Naive thymus-derived CD4-positive, alpha-beta T cell (primary cell): ENCODE measurements at regions not wholly inside any gene's neighbourhood (a gene's known extent, or its start where the extent isn't known, plus 50 kb on each side); places are given as distances from the start of the nearest gene placed in this dataset.

Experiments used
- ATAC-seq: fragments of 150-1000 bp; cut with Tn5 transposase; 2 replicates; pipeline ENCODE4 v1.10.0; 2021; ENCODE audit warnings: mild to moderate bottlenecking, moderate library complexity
- CTCF ChIA-PET: fragments of 350-600 bp; sonication (Branson Sonifier 250); formaldehyde crosslinking; loops from one replicate; lab custom pipeline; 2021; ENCODE audit warnings: antibody characterized with exemption; lab: Charles Lee
- POLR2A ChIA-PET: fragments of 350-600 bp; sonication (Branson Sonifier 250); formaldehyde crosslinking; loops from one replicate; lab custom pipeline; 2021; ENCODE audit warnings: antibody characterized with exemption, inconsistent platforms; lab: Charles Lee
- DNase-seq, 9 donors: peaks; one replicate each; pipeline versions ENCODE4 v3.0.0 to v3.0.0-alpha.2; 2020 to 2022; ENCODE audit warnings: mixed read lengths in 1 of 9
- H3K27ac ChIP-seq: one replicate; pipeline ENCODE4 v1.7.0; 2013; ENCODE audit warnings: mild to moderate bottlenecking, low read depth, low read length, moderate library complexity
- H3K27me3 ChIP-seq, 2 donors: one replicate each; pipeline ENCODE4 v1.7.0; 2013; ENCODE audit warnings: low read length in 2 of 2, mild to moderate bottlenecking in 2 of 2, moderate library complexity in 2 of 2; ENCODE audit not compliant: control insufficient read depth in 2 of 2, insufficient read depth in 2 of 2
- H3K36me3 ChIP-seq, 3 experiments: 1 replicate in 2 of 3; 2 replicates in 1 of 3; pipeline ENCODE4 v1.7.0; 2013; ENCODE audit warnings: low read length in 3 of 3, mild to moderate bottlenecking in 3 of 3, moderate library complexity in 1 of 3; ENCODE audit not compliant: insufficient read depth in 3 of 3, control insufficient read depth in 2 of 3
- H3K4me1 ChIP-seq, 2 donors: one replicate each; pipeline ENCODE4 v1.7.0; 2013; ENCODE audit warnings: low read length in 2 of 2, mild to moderate bottlenecking in 2 of 2, moderate library complexity in 1 of 2; ENCODE audit not compliant: control insufficient read depth in 2 of 2, insufficient read depth in 2 of 2
- H3K4me3 ChIP-seq: 2 replicates; pipeline ENCODE4 v1.7.0; 2013; ENCODE audit warnings: mild to moderate bottlenecking, low read length
- H3K9me3 ChIP-seq, 3 experiments: 1 replicate in 2 of 3; 2 replicates in 1 of 3; pipeline ENCODE4 v1.7.0; 2013; ENCODE audit warnings: low read length in 3 of 3; ENCODE audit not compliant: control insufficient read depth in 2 of 3
- H3K27ac Mint-ChIP-seq, 9 donors: one replicate each; pipeline ENCODE4 v1.8.0; 2020 to 2022; ENCODE audit warnings: mixed read lengths in 9 of 9, mild to moderate bottlenecking in 8 of 9, moderate library complexity in 5 of 9, inconsistent platforms in 2 of 9
- H3K27me3 Mint-ChIP-seq, 5 donors: one replicate each; pipeline ENCODE4 v1.8.0; 2021 to 2022; ENCODE audit warnings: mixed read lengths in 5 of 5, mild to moderate bottlenecking in 1 of 5
- H3K36me3 Mint-ChIP-seq, 5 donors: one replicate each; pipeline ENCODE4 v1.8.0; 2020 to 2022; ENCODE audit warnings: mixed read lengths in 5 of 5, mild to moderate bottlenecking in 3 of 5, inconsistent platforms in 1 of 5
- H3K4me1 Mint-ChIP-seq, 7 donors: one replicate each; pipeline ENCODE4 v1.8.0; 2020 to 2022; ENCODE audit warnings: mixed read lengths in 7 of 7, mild to moderate bottlenecking in 3 of 7, inconsistent platforms in 1 of 7
- H3K4me3 Mint-ChIP-seq, 10 donors: one replicate each; pipeline ENCODE4 v1.8.0; 2020 to 2022; ENCODE audit warnings: mild to moderate bottlenecking in 10 of 10, mixed read lengths in 10 of 10, moderate library complexity in 6 of 10, inconsistent platforms in 2 of 10
- H3K9me3 Mint-ChIP-seq, 11 donors: one replicate each; pipeline ENCODE4 v1.8.0; 2020 to 2022; ENCODE audit warnings: mixed read lengths in 11 of 11, mild to moderate bottlenecking in 4 of 11, inconsistent platforms in 1 of 11, moderate library complexity in 1 of 11
- intact Hi-C, 2 donors: fragments of 100-400 bp; cut with micrococcal nuclease; formaldehyde crosslinking; loops; one replicate each; pipeline ENCODE4 v1.15.1; 2023

- Histone ChIP-seq H3K4me1 (no peaks in the 10 kb centered on the region), H3K9me3 (no peaks in the 10 kb centered on the region), H3K36me3 (no peaks in the 10 kb centered on the region), H3K27ac (no peak overlapping the region), H3K4me3 (no peak overlapping the region), H3K27me3 (no peaks in the 10 kb centered on the region)
- ChIA-PET POLR2A (no interaction called here), CTCF (no interaction called here)
- no peaks in the 10 kb centered on the region for H3K4me1 Mint-ChIP-seq
- H3K4me3 Mint-ChIP-seq: no peak overlapping the region
- H3K27ac Mint-ChIP-seq: no peak overlapping the region
- intact Hi-C loops: no loop called here
- H3K9me3 Mint-ChIP-seq: peaks cover 0 to 9% (median 4%) of the 10 kb centered on the region in 11 donors
- ATAC-seq: no peak
- DNase-seq: no peak
- no peaks in the 10 kb centered on the region for H3K27me3 Mint-ChIP-seq
- no peaks in the 10 kb centered on the region for H3K36me3 Mint-ChIP-seq
These were observed 685.2 kb upstream of the INTU start for GRCh38 chr4:126947536-126947935.

DNA sequence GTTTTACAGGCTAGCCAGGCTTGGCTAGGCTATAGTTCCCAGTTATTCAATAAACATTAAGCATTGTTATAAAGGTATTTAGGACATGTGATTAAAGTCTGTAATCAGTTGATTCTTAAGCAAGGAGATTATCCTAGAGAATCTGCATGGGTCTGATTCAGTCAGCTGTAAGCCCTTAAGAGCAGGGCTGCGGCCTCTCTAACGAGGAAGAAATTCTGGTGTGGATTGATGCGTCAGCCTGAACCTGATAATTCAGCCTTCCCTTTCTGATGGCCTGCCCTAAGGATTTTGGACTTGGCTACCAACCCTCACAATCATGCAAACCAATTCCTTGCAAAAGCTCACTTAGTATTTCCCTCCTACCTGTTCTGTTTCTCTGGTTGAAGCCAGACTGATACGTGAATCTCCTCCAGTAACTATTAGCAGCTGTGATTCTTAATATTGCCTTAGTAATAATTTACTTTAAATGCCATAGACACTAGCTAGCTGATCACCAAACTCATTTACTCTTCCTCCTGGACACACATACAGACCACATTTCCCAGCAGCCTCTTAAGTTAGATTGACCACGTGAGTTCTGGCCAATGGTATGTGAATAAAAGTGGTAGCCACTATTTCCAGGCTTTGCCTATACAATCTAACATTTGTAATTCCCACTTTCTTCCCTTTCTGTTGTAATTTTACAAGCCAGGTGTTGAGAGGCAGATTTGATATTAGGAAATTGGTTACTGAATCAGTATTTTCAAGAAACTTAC lies 678.0 kb upstream of the INTU start:
- DNase-seq (no peak), ATAC-seq (no peak)
- H3K9me3 Mint-ChIP-seq: peaks cover 0 to 14% (median 4%) of the 10 kb centered on the region in 11 donors
- CTCF ChIA-PET: no interaction called here
- Histone ChIP-seq H3K4me3 (no peak overlapping the region), H3K9me3 (no peaks in the 10 kb centered on the region), H3K4me1 (no peaks in the 10 kb centered on the region), H3K27ac (no peak overlapping the region), H3K27me3 (no peaks in the 10 kb centered on the region), H3K36me3 (no peaks in the 10 kb centered on the region)
- H3K36me3 Mint-ChIP-seq: no peaks in the 10 kb centered on the region
- no peaks in the 10 kb centered on the region for H3K4me1 Mint-ChIP-seq
- POLR2A ChIA-PET: no interaction called here
- intact Hi-C loops: no loop called here
- H3K27me3 Mint-ChIP-seq: no peaks in the 10 kb centered on the region
- no peak overlapping the region for H3K27ac Mint-ChIP-seq
- no peak overlapping the region for H3K4me3 Mint-ChIP-seq

DNA sequence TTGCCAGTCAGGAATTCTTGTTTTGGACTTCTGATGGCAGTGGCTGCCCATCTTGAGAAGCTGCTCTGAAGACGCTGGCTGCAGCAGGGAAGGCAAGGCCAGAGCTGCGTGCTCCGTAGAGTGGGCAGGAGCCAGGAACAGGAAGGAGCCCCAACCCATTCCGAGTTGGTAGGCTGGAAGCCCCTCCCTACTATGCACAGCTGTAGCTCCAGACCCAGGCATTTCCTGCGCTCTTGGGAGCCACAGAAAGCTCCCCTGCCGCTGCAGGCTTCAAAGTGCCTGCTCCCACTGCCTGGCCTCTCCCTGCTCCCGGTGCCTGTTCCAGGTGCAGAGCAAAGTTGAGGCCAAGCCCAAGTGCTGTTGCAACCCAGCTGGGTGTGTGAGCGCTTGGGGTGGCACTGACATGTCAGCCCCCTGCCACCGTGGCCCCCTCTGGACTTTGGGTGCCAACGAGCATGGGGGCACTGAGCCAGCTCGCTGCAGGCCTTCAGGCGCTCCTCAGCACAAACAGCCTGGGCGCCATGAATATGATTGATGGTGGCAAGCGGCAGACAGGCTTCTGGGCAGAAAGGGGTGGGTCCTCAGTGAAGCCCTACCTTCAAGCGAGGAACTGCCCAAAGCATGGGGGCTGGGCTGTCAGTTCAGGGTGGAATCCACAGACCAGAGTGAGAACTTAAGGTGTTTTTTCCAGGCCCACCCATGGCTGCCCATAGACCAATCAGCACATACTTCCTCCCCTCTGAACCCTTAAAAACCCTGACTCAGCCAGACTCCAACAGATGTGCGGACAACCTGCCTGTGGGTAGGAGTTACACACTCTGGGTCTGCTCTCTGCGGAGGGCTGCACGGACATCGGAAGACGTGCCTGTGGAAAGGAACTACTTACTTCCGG lies 677.2 kb upstream of the INTU start:
- intact Hi-C loops: no loop called here
- DNase-seq: no peak
- H3K27ac ChIP-seq: no peak overlapping the region
- Mint-ChIP-seq H3K4me3 (no peak overlapping the region), H3K9me3 (peaks cover 0 to 14% (median 3%) of the 10 kb centered on the region in 11 donors), H3K27ac (no peak overlapping the region), H3K4me1 (no peaks in the 10 kb centered on the region), H3K27me3 (no peaks in the 10 kb centered on the region), H3K36me3 (no peaks in the 10 kb centered on the region)
- ChIA-PET CTCF (no interaction called here), POLR2A (no interaction called here)
- H3K4me3 ChIP-seq: no peak overlapping the region
- H3K27me3 ChIP-seq: no peaks in the 10 kb centered on the region
- no peaks in the 10 kb centered on the region for H3K9me3 ChIP-seq
- H3K4me1 ChIP-seq: no peaks in the 10 kb centered on the region
- peak; percentile 22 for ATAC-seq
- H3K36me3 ChIP-seq: no peaks in the 10 kb centered on the region

DNA sequence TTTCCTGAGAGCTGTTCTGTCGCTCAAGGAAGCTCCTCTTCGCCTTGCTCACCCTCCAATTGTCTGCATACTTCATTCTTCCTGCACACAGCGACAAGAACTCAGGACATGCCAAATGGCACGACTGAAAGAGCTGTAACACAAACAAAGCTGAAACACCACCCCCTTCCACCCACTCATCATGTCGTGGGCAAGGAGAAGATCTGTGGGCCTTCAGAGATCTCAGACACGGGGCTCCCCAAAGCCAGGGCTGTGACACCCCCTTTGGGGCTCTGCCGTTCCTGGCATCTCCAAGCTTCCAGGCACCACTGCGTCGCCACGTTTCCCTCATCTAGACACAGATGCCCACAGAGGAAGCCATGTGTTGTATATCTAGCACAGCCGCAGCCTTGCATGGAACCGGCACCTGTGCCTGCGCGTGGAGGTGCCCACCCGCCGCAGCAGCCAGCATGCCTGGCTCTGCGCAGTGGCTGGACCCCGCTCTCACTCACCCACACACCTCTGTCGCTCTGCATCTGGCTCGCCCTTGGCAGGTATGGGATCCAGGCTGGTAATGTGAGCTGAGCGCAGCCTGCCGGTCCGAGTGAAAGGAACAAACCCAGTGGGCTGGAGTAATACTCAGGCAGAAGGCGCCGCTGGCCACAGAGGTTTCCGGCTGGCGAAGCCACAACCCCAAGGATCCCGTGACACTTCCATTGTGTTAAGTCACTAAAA lies 676.4 kb upstream of the INTU start:
- no peaks in the 10 kb centered on the region for H3K27me3 ChIP-seq
- CTCF ChIA-PET: no interaction called here
- no peaks in the 10 kb centered on the region for H3K36me3 ChIP-seq
- H3K27ac Mint-ChIP-seq: no peak overlapping the region
- no peaks in the 10 kb centered on the region for H3K9me3 ChIP-seq
- ATAC-seq (no peak), DNase-seq (no peak)
- peaks cover 0 to 14% (median 3%) of the 10 kb centered on the region in 11 donors for H3K9me3 Mint-ChIP-seq
- no peaks in the 10 kb centered on the region for H3K36me3 Mint-ChIP-seq
- no peaks in the 10 kb centered on the region for H3K27me3 Mint-ChIP-seq
- intact Hi-C loops: no loop called here
- H3K4me1 Mint-ChIP-seq: no peaks in the 10 kb centered on the region
- no peaks in the 10 kb centered on the region for H3K4me1 ChIP-seq
- POLR2A ChIA-PET: no interaction called here
- no peak overlapping the region for H3K4me3 ChIP-seq
- H3K27ac ChIP-seq: no peak overlapping the region
- peak overlapping the region in 1 of 10 donors; percentile 31 for H3K4me3 Mint-ChIP-seq

DNA sequence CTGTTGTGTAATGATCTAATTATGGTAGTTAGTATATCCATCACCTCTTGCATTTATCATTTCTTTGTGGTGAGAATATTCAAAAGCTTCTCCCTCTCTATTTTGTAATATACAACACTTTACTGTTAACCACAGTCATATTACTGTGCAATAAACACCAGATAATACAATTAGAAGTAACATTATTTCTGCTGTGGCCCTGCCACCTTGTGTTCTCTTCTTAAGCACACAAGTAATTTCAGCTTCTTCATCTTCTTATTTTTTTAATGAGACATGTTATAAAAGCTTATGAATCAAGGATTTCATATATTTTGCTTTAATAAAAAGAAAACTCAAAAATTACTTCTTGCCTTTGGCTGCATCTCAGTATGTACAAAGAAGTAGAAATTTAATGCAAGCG lies 675.2 kb upstream of the INTU start:
- Mint-ChIP-seq H3K9me3 (peaks cover 0 to 10% (median 2%) of the 10 kb centered on the region in 11 donors), H3K27ac (no peak overlapping the region), H3K4me3 (no peak overlapping the region), H3K27me3 (no peaks in the 10 kb centered on the region), H3K4me1 (no peaks in the 10 kb centered on the region), H3K36me3 (no peaks in the 10 kb centered on the region)
- DNase-seq (no peak), ATAC-seq (no peak)
- Histone ChIP-seq H3K9me3 (no peaks in the 10 kb centered on the region), H3K27ac (no peak overlapping the region), H3K4me1 (no peaks in the 10 kb centered on the region), H3K4me3 (no peak overlapping the region), H3K36me3 (no peaks in the 10 kb centered on the region), H3K27me3 (no peaks in the 10 kb centered on the region)
- ChIA-PET POLR2A (no interaction called here), CTCF (no interaction called here)
- intact Hi-C loops: no loop called here

DNA sequence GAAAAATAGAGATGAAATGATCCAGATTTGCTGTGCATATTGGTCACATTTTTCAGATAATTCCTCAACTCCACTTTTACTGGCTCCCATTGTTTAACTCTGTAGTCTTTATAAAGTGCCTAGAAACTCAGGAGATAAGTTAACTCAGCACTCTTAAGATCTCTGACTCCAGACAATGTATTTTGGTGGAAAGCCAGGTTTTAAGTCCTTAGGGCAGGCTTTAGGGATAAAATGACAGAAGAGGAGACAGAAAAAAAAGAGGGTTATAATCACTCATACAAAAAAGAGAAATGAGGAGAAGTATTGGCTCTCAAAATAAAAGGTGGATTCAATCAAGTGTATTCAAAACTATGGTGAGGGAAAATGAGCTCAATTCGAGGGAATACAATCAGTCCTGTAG lies 674.8 kb upstream of the INTU start:
- no peaks in the 10 kb centered on the region for H3K9me3 ChIP-seq
- Mint-ChIP-seq H3K9me3 (peaks cover 0 to 10% (median 2%) of the 10 kb centered on the region in 11 donors), H3K4me3 (no peak overlapping the region), H3K27me3 (no peaks in the 10 kb centered on the region), H3K4me1 (no peaks in the 10 kb centered on the region), H3K36me3 (no peaks in the 10 kb centered on the region), H3K27ac (no peak overlapping the region)
- no peaks in the 10 kb centered on the region for H3K27me3 ChIP-seq
- DNase-seq (no peak), ATAC-seq (no peak)
- H3K4me3 ChIP-seq: no peak overlapping the region
- CTCF ChIA-PET: no interaction called here
- POLR2A ChIA-PET: no interaction called here
- intact Hi-C loops: no loop called here
- no peaks in the 10 kb centered on the region for H3K4me1 ChIP-seq
- H3K27ac ChIP-seq: no peak overlapping the region
- H3K36me3 ChIP-seq: no peaks in the 10 kb centered on the region
